GM23248 (cell line): ENCODE measurements at regions not wholly inside any gene's neighbourhood (a gene's known extent, or its start where the extent isn't known, plus 50 kb on each side); places are given as distances from the start of the nearest gene placed in this dataset.

Experiments
- DNase-seq: peaks from one replicate; pipeline ENCODE4 v3.0.0-alpha.2; 2015
- H2AFZ ChIP-seq: fragments of 200-600 bp; sonication (generic); 2 replicates; pipeline ENCODE4 v1.6.1; 2016; ENCODE audit warnings: antibody characterized with exemption
- H3F3A ChIP-seq: fragments of 200-600 bp; sonication (generic); 2 replicates; pipeline ENCODE4 v1.6.1; 2016; ENCODE audit warnings: mild to moderate bottlenecking, antibody characterized with exemption, mixed run types; ENCODE audit not compliant: insufficient read depth
- H3K27ac ChIP-seq: fragments of 200-600 bp; sonication (generic); 2 replicates; pipeline ENCODE4 v1.5.1; 2016; ENCODE audit warnings: mild to moderate bottlenecking
- H3K27me3 ChIP-seq: fragments of 200-600 bp; sonication (generic); replicated peaks from 2 replicates; pipeline ENCODE4 v1.6.1; 2016; ENCODE audit warnings: mild to moderate bottlenecking; ENCODE audit not compliant: insufficient read depth
- H3K36me3 ChIP-seq: fragments of 200-600 bp; sonication (generic); 2 replicates; pipeline ENCODE4 v1.6.1; 2016; ENCODE audit warnings: low read depth, mild to moderate bottlenecking
- H3K4me1 ChIP-seq: fragments of 200-600 bp; sonication (generic); 2 replicates; pipeline ENCODE4 v1.6.1; 2016; ENCODE audit warnings: mild to moderate bottlenecking; ENCODE audit not compliant: insufficient read depth
- H3K4me2 ChIP-seq: fragments of 200-600 bp; sonication (generic); one replicate; pipeline ENCODE4 v1.6.1; 2016; ENCODE audit warnings: mild to moderate bottlenecking; ENCODE audit not compliant: unreplicated experiment
- H3K4me3 ChIP-seq: fragments of 200-600 bp; sonication (generic); 2 replicates; pipeline ENCODE4 v1.5.1; 2016; ENCODE audit warnings: mild to moderate bottlenecking
- H3K79me2 ChIP-seq: fragments of 200-600 bp; sonication (generic); 2 replicates; pipeline ENCODE4 v1.6.1; 2016; ENCODE audit warnings: mild to moderate bottlenecking; ENCODE audit not compliant: insufficient read depth
- H3K9ac ChIP-seq: fragments of 200-600 bp; sonication (generic); 2 replicates; pipeline ENCODE4 v1.6.1; 2016; ENCODE audit warnings: mild to moderate bottlenecking
- H3K9me2 ChIP-seq: fragments of 200-600 bp; sonication (generic); 2 replicates; pipeline ENCODE4 v1.6.1; 2016; ENCODE audit warnings: mixed run types, mild to moderate bottlenecking, moderate library complexity; ENCODE audit not compliant: insufficient read depth
- H3K9me3 ChIP-seq: fragments of 200-600 bp; sonication (generic); one replicate; pipeline ENCODE4 v1.6.1; 2017; ENCODE audit warnings: low read depth
- H4K20me1 ChIP-seq: fragments of 200-600 bp; sonication (generic); 2 replicates; pipeline ENCODE4 v1.6.0; 2016; ENCODE audit not compliant: insufficient read depth
- EZH2 ChIP-seq: fragments of 200-600 bp; sonication (generic); IDR thresholded peaks from 2 replicates; pipeline ENCODE4 v1.6.1; 2018; ENCODE audit warnings: antibody characterized with exemption, mild to moderate bottlenecking; ENCODE audit not compliant: insufficient read depth, poor library complexity, severe bottlenecking
- EZH2phosphoT487 ChIP-seq: fragments of 200-600 bp; sonication (generic); IDR thresholded peaks from 2 replicates; pipeline ENCODE4 v1.6.1; 2018; ENCODE audit warnings: antibody characterized with exemption, moderate library complexity, mild to moderate bottlenecking, low read depth; ENCODE audit not compliant: insufficient read depth
- WGBS, 2 experiments: methylation state at CpG; one replicate each; pipeline ENCODE4 v1.1.6; 2015 to 2017; ENCODE audit warnings: low lambda C conversion rate in 2 of 2, low coverage in 1 of 2; ENCODE audit errors: missing lambda C conversion rate in 2 of 2; 5-methylcytosine and 5-hydroxymethylcytosine counted together
- in situ Hi-C: fragments of 300-500 bp; cut with MboI; formaldehyde crosslinking; loops from 2 replicates; pipeline ENCODE4 v1.15.0; 2020

- no peaks in the 10 kb centered on the region for H3K9me3 ChIP-seq
- H3K27me3 ChIP-seq: no peaks in the 10 kb centered on the region
- no peaks in the 10 kb centered on the region for H3K4me1 ChIP-seq
- H3K79me2 ChIP-seq: no peaks in the 10 kb centered on the region
- no peaks in the 10 kb centered on the region for H4K20me1 ChIP-seq
- DNase-seq: no peak
- no peaks in the 10 kb centered on the region for H3K9me2 ChIP-seq
- TF ChIP-seq EZH2: no peak
- TF ChIP-seq EZH2phosphoT487: no peak
- H3K4me3 ChIP-seq: no peak overlapping the region
- H3K27ac ChIP-seq: no peak overlapping the region
- H3K36me3 ChIP-seq: no peaks in the 10 kb centered on the region
- no peak overlapping the region for H3K9ac ChIP-seq
- no peaks in the 10 kb centered on the region for H3F3A ChIP-seq
- H3K4me2 ChIP-seq: no peak overlapping the region
- in situ Hi-C loops: no loop called here
- WGBS, 2 experiments: 51 to 69% methylated on average over 3 of the region's 3 CpGs
- H2AFZ ChIP-seq: no peak overlapping the region
These were observed 770.6 kb upstream of the GYPC start for GRCh38 chr2:125885340-125885739.

- no peak overlapping the region for H3K27ac ChIP-seq
- no peak for DNase-seq
- no peaks in the 10 kb centered on the region for H3F3A ChIP-seq
- in situ Hi-C loops: no loop called here
- TF ChIP-seq EZH2 (no peak), EZH2phosphoT487 (no peak)
- H3K79me2 ChIP-seq: no peaks in the 10 kb centered on the region
- H3K4me1 ChIP-seq: no peaks in the 10 kb centered on the region
- no peaks in the 10 kb centered on the region for H3K9me3 ChIP-seq
- no peak overlapping the region for H3K9ac ChIP-seq
- no peaks in the 10 kb centered on the region for H3K27me3 ChIP-seq
- no peak overlapping the region for H3K4me2 ChIP-seq
- H3K9me2 ChIP-seq: no peaks in the 10 kb centered on the region
- H3K4me3 ChIP-seq: no peak overlapping the region
- H3K36me3 ChIP-seq: no peaks in the 10 kb centered on the region
- H4K20me1 ChIP-seq: no peaks in the 10 kb centered on the region
- WGBS, 2 experiments: 18 to 24% methylated on average over 4 of the region's 4 CpGs
- no peak overlapping the region for H2AFZ ChIP-seq
These were observed 769.8 kb upstream of the GYPC start for GRCh38 chr2:125886153-125886552.

GRCh38 chr2:125901278-125901677, 754.7 kb upstream of the GYPC start:
- Histone ChIP-seq H3K4me2 (no peak overlapping the region), H3K4me1 (no peaks in the 10 kb centered on the region), H3K27ac (no peak overlapping the region), H3K9ac (no peak overlapping the region), H3K79me2 (no peaks in the 10 kb centered on the region), H3K36me3 (no peaks in the 10 kb centered on the region), H4K20me1 (no peaks in the 10 kb centered on the region), H2AFZ (no peak overlapping the region), H3K27me3 (no peaks in the 10 kb centered on the region), H3K4me3 (no peak overlapping the region), H3K9me2 (no peaks in the 10 kb centered on the region), H3F3A (no peaks in the 10 kb centered on the region), H3K9me3 (no peaks in the 10 kb centered on the region)
- DNase-seq: no peak
- in situ Hi-C loops: no loop called here
- TF ChIP-seq EZH2phosphoT487 (no peak), EZH2 (no peak)

- Histone ChIP-seq H3K9ac (no peak overlapping the region), H2AFZ (no peak overlapping the region), H3K9me2 (no peaks in the 10 kb centered on the region), H3K4me1 (no peaks in the 10 kb centered on the region), H3F3A (no peaks in the 10 kb centered on the region), H3K4me2 (no peak overlapping the region), H4K20me1 (no peaks in the 10 kb centered on the region), H3K27ac (no peak overlapping the region), H3K79me2 (no peaks in the 10 kb centered on the region), H3K4me3 (no peak overlapping the region), H3K9me3 (no peaks in the 10 kb centered on the region), H3K27me3 (no peaks in the 10 kb centered on the region), H3K36me3 (no peaks in the 10 kb centered on the region)
- DNase-seq: no peak
- TF ChIP-seq EZH2phosphoT487 (no peak), EZH2 (no peak)
- in situ Hi-C loops: no loop called here
- 19 to 22% methylated on average over 7 of the region's 7 CpGs for WGBS, 2 experiments
These were observed 729.9 kb upstream of the GYPC start for GRCh38 chr2:125925891-125926546.

DNA sequence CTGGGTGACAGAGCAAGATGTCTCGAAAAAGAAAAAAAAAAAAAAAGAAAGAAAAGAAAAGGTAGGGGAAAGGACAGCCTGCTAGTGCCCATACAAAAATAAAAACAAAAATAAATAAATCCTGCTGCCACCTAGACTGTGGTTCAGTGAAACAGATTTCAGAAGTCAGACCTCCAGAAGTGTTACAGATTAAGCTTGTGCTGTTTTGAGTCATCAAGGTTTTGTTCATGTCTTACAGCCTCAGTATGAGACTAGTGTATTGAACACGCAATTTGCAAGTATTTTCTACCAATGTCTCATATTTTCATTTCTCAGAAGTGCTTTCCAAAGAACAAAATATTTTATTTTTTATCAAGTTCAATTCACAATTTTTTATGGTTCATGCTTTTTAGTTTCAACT, 720.4 kb upstream of the GYPC start:
- no peaks in the 10 kb centered on the region for H3K4me1 ChIP-seq
- in situ Hi-C loops: no loop called here
- WGBS, 2 experiments: 6 to 11% methylated on average over 2 of the region's 2 CpGs
- H3K79me2 ChIP-seq: no peaks in the 10 kb centered on the region
- no peak overlapping the region for H3K9ac ChIP-seq
- H3K27ac ChIP-seq: no peak overlapping the region
- no peak overlapping the region for H3K4me3 ChIP-seq
- no peaks in the 10 kb centered on the region for H3F3A ChIP-seq
- H4K20me1 ChIP-seq: no peaks in the 10 kb centered on the region
- no peaks in the 10 kb centered on the region for H3K9me2 ChIP-seq
- no peak overlapping the region for H2AFZ ChIP-seq
- H3K27me3 ChIP-seq: no peaks in the 10 kb centered on the region
- no peak for DNase-seq
- TF ChIP-seq EZH2phosphoT487: no peak
- no peak for TF ChIP-seq EZH2
- H3K36me3 ChIP-seq: no peaks in the 10 kb centered on the region
- H3K9me3 ChIP-seq: no peaks in the 10 kb centered on the region
- H3K4me2 ChIP-seq: no peak overlapping the region
